HG03342 (cell line): ENCODE measurements at regions not wholly inside any gene's neighbourhood (a gene's known extent, or its start where the extent isn't known, plus 50 kb on each side); places are given as distances from the start of the nearest gene placed in this dataset.
A peak's percentile ranks its signal among the peaks of the same experiment; 100 is the strongest.

ENCODE experiments used
- ATAC-seq: cut with Tn5 transposase; IDR thresholded peaks from one replicate; pipeline ENCODE4 v1.9.1; 2021; ENCODE audit warnings: mild to moderate bottlenecking, moderate library complexity; ENCODE audit not compliant: unreplicated experiment

DNA sequence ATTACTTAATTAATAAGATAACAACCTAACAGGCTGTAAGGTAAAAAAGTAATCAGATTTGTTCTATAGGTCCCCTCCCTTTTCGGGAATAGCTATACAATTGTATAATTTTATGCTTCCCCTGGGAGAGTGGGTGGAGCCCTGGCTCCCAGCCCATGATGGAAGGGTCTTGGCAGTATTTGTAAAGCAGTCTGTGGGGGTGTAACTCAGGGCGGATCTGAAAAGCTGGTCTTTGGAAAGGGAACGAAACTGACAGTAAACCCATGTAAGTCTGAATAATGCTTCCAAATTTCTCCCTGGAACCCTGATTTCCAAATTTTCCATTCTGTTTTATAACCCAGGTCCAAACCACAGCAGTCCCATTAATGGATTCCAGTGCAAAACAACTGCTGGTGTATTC is 110.4 kb downstream of the DAD1 start:
- ATAC-seq: no peak

DNA sequence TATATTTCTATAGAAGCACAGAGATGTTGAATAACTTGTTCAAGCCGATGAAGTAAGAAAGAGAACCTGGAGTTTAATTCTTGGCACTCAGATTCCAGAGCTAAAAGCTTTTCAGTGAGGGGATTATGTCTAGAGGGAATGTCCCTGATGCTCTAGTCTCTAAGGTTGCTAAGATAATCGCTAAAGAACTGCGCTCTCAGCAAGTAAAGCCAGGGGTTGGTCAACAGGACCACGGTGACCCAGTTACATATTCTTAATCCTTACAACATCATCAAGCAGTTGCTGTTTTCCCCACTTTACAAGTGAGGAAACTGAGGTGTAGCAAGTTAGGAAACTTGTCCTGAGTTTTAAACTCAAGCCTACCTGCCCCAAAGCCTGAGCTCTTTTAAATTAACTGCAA is 110.8 kb downstream of the DAD1 start:
- ATAC-seq: no peak

DNA sequence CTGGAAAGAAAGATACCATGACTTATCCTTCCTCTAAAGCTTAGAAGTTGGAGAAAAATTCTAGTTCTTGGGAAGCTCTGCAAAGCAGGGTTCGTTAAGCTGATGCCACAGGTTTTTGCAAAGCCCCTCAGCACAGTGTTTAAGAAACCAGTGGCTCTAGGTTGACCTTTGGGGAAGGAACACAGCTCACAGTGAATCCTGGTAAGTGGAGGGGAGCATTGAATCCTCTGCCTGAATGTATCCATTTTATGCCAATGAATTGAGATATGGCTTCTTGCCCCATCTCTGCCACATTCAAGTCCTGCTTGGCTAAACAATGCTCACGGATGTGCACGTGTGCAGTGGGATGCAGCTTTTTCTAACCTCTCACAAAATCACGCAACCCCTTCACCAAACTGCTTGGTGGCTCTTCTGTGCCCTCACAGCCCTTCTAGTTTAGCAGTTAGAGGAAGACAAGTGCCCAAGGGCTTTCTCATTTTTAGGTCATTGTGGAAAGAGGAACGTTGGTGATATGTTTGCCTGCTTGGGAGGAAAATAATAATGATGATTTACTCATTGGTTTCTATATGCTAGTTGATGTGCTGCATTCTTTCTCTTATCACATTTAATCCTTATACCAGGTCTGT is 111.3 kb downstream of the DAD1 start:
- no peak for ATAC-seq

DNA sequence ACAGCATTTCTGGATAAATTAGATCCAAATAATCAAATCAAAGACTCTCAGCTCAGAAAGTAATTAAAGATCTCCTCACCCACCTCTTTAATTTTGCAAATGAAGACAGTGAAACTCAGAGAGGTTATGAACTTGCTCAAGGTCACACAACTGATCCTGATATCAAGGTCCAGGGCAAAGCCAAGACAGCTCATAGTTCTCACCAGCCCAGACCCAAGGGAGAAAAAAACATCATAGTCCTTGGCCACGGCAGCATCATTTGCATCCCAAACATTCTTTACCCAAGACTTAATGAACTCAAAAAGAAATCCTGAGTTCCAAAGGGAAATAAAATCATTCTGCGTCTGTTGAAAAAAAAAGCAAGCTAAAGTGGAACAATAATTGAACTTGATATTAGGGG is 112.1 kb downstream of the DAD1 start:
- ATAC-seq: no peak

DNA sequence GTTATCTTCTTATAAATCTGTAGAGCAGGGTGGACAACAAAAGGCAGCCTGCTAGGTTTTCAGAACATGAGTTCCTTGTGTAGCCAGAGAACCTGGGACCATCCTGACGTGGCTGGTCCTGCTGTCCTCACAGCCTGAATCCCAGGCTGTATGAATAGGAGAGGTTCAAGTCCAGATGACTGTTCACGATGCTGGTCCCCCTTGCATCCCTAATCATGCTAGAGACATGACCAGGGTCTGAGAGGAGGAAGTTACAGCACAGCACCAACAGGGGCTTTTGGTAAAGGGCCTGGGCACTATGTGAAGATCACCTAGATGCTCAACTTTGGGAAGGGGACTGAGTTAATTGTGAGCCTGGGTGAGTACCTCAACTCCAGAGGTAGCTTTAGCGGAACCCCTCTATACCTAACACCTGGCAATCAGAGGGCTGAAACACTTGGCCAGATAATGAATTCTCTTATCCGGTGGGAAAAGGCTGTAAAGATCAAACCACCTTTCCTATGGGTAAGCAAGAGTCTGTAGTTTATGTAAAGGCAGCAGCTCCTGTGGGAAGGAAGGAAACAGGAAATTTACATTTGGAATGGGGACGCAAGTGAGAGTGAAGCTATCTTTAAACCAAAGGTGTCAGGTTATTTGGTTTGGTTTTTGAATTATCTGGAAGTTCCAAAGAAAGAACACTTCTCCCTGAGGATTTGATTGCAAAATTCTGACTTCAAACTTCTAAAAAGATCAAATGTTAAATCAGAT is 112.8 kb downstream of the DAD1 start:
- no peak for ATAC-seq

DNA sequence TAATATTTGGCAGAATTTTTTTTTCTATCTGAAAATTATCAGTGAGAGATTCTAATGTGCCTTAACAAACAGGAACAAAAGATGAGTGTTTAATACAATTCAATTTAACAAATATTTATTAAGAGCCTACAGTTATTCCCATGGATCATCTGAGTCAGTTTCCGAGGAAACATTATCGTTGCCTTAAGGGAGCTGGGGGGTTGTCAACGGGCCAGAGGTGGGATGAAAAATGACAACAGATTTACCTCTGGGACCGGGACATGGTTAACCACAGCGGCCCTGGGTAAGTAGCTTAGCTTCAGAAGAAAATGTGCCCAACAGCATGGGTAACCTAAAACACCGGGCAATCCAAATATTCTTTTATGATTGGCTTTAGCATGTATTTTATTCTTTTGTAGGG is 113.6 kb downstream of the DAD1 start:
- no peak for ATAC-seq

DNA sequence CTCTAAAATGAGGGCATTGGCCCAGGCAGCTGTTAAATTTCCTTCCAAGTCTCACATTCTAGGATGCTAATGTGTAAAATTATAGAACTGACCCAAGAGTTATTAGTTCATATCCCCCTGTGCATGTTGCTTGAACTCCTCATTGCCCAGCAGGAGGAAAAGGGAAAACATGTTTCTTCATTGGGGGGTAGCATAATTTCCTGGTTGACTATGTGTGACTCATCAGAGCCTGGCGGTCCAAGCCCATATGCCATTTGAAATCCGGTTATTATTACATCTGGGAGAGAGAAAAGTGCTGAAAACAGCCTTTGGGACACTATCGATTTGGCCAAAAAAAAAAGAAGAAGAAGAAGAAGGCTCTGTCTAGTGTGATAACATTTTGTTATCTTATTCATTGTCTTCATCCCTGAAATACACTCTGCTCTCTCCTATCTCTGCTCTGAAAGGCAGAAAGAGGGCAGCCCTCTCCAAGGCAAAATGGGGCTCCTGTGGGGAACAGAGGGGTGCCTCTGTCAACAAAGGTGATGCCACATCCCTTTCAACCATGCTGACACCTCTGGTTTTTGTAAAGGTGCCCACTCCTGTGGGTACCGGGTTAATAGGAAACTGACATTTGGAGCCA is 114.2 kb downstream of the DAD1 start:
- ATAC-seq: no peak

DNA sequence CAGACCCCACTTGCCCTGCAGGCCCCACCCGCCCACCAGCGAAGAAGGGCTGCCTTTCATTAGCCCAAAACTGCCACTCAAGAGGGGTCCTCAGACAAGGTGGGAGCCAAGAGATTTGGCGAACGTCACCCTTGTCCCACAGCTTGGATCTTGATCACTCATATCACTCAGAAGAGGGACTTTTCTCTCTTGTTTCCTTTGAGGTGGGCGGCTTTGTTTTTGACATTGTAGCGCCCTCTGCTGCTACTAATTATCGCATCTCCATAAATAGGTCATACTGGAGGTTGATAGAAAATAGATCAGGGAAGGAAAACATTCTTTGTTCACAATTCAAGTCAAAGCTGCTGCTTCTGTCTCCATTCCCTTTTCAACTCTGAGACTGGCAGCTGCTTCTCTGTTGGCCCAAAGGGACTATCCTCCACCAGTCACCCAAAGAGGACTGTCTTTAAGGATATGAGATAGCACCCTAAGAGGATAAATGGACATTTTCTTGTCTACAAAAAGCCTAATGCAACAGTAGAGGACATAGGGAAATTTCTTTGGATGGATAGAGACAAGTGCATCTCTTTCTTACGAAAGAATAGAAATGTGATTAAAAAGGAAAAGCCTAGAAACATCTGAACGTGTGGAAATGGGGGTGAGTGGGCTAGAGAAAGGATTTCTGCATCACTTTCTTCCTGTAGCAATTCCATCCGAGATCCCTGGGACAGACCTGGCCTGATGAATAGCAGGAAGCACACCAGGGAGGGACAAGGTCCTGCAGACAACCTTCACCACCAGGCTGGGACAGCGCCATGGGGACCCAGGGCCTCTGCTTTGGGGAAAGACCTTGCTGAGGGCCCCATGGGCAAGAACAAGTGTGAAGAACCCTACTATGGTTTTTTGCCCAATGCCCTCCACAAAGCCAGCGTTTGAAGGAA is 115.8 kb downstream of the DAD1 start:
- peak; percentile 41 for ATAC-seq

DNA sequence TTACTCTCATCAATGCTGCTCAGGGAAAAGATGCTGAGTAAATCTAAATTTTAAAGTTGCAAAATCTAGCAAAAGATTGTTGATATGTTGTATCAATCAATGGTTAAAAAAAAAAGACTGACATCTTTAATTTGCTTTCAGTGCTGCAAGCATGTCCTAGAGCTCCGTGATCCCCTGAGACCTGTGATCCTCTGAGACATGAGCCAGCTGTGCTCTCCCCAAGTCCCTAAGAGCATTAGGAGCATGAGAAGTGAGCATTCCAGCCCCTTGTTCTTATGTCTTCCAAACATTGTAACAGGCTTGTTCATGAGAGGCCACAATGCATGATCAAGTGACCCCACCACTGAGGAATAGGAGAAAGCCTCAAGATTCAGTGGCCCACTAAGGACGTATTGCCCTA is 116.6 kb downstream of the DAD1 start:
- ATAC-seq: no peak

DNA sequence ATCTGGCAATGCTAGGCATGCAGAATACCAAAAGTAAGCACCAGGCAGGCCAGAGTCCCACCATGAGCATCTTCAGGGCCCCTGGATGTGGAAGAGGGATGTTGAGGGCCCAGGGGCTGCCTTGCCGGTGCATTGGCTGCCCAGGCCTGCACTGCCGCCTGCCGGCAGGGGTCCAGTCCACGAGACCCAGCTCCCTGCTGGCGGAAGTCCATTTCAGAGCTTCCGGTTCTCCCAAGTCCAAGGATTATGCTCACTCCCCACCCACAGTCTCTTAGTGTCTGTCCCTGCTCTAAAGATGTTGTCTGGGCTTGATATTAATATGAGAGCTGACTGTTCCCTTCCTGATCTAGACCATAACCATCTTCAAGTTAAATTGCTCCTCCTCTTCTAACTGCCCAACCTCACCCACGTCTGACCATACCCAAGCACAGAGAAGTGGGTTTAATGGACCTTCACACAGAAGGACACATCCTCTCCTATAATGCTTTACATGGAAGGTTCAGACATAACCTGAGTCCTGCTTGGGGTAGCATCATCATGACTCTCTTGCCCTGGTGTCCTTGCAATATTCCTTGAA is 117.4 kb downstream of the DAD1 start:
- ATAC-seq: no peak

DNA sequence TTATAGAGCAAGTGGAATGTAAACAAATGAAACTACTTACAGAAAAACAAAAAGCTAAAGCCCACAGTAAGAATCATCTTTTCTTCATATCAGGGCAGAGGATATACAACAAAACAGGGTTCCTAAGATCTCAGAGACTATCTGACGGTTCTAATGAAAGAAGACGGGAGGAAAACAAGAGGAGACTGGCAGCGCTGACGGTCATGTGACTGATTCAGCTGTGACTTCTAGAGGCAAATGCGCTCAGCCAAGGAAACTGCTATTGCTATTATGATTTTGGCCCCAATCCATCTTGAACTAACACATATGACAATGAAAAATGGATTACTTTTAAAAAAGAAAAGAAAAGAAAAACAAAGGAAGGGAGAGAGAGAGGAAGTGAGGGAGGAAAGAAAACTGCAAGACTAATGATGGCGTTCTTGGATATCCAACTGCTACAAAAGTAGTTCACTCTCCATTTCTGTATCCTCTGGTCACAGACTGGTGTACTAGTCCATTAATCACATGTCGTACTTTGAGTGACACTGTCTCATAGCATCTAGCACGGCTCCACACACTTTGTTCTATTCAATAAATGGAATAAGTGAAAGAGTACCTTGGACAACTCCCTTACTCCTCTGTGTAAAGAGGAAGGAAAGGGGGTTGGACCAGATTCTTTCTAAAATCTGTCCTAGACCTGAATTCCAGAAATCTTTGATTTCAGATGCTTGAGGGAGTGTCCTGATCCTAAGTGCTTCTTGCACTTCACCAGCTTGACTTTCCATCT is 119.3 kb downstream of the DAD1 start:
- no peak for ATAC-seq

DNA sequence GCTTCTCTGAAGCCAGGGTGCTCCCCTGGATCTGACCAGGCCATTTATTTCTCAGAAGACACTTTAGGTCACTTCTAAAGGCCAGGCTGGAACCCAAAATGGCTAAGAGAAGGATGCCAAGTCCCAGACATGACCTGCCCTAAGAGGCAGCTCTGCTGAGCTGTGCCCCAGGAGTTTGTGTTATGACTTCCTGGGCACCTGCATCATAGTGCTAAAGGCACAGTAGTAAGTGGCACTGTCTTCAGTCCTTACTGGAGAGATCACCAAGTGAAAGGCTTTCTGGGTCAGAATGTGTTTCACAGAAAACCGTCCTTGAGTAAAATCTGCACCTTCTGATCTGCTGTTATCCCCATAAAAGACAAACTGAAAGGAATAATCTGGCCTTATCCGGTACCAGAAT is 120.2 kb downstream of the DAD1 start:
- ATAC-seq: no peak

DNA sequence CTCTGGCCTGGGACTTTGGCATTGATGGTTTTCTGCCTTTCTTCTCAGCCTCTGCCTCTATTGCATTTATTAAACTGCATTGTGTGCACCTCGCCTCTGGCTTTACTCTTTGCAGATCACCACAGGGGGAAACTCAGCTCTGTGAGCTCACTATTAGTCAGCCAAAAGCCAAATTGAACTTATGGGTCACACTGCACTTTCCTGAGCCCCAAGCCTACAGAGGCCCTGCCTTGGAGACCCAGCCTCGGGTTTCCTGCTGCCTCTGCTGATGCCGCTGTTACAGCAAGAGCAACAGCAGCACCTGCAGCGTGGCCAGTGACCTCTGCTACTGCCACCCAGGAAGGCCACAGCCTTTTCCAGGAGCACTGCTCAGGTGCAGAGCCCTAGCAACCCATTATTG is 122.5 kb downstream of the DAD1 start:
- ATAC-seq: no peak

DNA sequence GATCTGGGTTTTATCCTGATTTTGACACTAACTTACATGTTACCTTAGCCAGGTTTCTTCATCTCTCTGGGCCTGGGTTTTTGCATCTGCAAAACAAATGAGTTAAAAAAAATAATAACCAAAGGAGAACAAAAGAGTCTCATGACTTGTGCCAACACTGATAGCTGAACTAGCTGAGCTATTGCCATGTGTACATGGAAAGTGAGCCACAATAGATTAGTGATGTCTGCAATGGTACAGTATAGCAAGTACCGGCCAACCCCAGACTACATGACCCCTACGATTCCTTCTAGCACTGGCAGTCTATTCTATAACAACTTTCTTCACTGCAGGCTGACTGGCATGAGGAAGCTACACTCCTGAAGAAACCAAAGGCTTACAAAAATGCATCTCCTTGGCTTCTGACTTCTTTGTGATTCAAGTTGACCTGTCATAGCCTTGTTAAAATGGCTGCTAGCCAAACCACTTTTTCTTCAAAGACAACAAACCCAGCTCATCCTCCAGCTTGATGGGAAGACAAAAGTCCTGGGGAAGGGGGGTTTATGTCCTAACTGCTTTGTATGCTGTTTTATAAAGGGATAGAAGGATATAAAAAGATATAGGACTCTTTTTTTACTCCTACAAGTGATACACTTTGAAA is 123.7 kb downstream of the DAD1 start:
- ATAC-seq: no peak

DNA sequence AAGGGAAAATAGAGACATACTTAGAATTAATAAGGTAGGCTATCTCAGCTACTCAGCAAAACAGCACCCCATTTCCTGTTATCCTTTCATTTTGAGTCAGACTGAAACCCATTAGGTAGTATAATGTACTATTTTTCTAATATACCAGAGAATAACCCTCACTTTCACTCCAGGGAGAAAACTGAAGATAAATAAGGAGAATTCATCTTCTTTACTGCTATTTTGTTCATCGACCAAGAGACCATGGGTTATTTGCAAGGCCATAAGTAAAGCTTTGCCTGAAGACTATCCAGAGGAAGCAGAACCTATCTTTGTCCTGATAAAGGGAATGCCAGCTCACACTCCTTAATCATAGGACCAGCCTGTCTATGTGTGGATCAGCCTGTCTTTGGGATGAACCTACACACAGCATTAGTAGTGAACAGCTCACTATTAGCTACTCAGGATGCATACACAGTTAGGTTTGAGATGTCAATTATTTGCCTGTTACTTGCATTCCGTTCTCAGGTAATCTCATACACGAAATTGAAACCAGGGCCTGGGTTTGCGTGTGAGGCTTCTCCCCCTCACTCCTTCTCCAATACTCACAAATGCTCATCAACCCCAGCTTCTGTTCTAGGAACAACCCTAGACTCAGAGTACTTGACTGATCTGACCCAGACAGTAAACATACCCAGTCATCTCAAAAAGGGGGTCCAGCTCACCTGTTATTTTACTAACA is 124.4 kb downstream of the DAD1 start:
- ATAC-seq: peak; percentile 72

DNA sequence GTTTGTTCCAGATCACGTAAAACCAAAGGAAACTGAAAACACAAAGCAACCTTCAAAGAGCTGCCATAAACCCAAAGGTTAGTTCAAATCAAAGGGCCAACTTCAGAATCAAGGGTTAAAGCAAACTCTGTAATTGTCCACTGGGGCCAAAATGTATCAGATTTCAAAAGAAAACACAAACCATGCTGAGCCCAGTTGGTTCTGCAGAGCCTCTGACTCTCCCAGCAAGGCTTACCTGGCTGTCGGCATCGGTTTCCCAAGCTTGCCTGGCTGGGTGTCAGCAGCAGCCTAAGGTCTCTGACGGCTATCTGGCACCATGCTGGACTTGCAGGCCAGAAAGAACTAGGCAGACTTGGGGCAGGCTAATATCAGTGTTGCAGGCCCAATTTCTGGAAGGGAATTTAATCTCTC is 125.3 kb downstream of the DAD1 start:
- no peak for ATAC-seq

DNA sequence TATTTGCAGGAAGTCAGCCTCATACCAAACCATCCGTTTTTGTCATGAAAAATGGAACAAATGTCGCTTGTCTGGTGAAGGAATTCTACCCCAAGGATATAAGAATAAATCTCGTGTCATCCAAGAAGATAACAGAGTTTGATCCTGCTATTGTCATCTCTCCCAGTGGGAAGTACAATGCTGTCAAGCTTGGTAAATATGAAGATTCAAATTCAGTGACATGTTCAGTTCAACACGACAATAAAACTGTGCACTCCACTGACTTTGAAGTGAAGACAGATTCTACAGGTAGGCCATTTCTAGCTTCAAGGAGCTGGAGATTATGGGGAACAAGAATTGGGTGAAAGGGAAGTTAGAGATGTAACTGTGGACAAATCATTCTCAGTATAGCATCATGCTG is 126.1 kb downstream of the DAD1 start:
- no peak for ATAC-seq

DNA sequence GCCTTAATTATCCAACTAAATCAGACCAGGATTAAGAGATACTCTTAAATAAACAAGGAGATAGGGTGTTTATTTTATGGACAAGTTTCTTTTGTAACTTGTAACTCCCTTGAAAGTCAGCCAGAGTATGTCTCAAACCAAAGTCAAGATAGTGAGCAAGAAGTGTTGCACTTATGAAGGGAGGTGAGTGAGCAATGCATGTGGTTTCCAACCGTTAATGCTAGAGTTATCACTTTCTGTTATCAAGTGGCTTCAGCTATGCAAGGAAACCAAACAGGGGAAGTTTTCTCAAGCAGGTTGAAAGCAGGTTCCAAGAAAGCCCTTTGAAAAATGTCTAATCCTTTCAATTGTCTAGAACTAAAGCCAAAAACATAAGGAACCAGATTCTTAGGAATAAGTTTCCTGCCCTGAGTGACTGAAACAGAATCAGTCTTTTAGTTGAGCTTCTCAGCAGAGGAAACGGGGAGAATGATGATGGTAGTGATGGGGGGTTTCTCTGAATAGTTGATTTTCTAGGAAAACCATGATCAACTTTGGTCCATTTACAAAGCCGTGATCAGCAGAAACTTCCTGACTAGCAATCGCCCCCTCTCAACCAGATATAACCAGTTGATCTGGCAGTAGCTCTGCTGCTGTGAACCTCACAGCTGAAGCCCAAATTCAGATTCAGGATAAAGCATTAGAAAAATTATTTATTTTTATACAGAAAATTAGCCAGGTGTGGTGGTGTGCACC is 128.4 kb downstream of the DAD1 start:
- no peak for ATAC-seq
